ENCODE measurements at regions not wholly inside any gene's neighbourhood (a gene's known extent, or its start where the extent isn't known, plus 50 kb on each side); places are given as distances from the start of the nearest gene placed in this dataset.

- H3K4me3 ChIP-seq (ENCODE audit: low read depth, low read length) = no peak overlapping the region
- TF ChIP-seq, protein P1, sequence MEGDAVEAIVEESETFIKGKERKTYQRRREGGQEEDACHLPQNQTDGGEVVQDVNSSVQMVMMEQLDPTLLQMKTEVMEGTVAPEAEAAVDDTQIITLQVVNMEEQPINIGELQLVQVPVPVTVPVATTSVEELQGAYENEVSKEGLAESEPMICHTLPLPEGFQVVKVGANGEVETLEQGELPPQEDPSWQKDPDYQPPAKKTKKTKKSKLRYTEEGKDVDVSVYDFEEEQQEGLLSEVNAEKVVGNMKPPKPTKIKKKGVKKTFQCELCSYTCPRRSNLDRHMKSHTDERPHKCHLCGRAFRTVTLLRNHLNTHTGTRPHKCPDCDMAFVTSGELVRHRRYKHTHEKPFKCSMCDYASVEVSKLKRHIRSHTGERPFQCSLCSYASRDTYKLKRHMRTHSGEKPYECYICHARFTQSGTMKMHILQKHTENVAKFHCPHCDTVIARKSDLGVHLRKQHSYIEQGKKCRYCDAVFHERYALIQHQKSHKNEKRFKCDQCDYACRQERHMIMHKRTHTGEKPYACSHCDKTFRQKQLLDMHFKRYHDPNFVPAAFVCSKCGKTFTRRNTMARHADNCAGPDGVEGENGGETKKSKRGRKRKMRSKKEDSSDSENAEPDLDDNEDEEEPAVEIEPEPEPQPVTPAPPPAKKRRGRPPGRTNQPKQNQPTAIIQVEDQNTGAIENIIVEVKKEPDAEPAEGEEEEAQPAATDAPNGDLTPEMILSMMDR (IDR thresholded peaks at IDR 0.05; ENCODE audit: control insufficient read depth, extremely low read depth, insufficient read depth) = no peak
- DNase-seq (ENCODE audit: low read depth) = no peak
Measured at GRCh38 chr2:221680548-221680947, 108.4 kb upstream of the EPHA4 start.

DNA sequence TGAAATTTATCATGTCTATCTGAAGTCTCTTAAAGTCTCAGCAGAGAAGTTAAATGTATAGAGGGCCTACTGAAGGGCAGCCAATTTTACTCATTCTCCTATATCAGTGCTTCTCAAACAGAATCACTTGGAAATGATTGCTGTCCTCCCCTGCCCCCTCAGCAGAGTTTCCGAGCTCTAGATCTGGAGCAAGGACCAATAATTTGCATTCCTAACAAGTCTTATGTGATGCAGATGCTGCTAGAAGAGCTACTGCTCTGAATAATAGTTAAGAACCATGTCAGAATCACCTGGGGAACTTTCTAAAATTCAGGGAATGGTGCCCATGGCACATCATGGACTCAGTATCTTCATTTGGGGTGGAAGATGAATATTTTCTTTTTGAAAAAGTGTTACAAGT, 105.6 kb upstream of the EPHA4 start:
- H3K4me3 ChIP-seq (ENCODE audit: low read depth, low read length) = no peak overlapping the region
- TF ChIP-seq, protein P1 (IDR thresholded peaks at IDR 0.05; ENCODE audit: control insufficient read depth, extremely low read depth, insufficient read depth) = no peak
- no peak for DNase-seq (ENCODE audit: low read depth)

DNA sequence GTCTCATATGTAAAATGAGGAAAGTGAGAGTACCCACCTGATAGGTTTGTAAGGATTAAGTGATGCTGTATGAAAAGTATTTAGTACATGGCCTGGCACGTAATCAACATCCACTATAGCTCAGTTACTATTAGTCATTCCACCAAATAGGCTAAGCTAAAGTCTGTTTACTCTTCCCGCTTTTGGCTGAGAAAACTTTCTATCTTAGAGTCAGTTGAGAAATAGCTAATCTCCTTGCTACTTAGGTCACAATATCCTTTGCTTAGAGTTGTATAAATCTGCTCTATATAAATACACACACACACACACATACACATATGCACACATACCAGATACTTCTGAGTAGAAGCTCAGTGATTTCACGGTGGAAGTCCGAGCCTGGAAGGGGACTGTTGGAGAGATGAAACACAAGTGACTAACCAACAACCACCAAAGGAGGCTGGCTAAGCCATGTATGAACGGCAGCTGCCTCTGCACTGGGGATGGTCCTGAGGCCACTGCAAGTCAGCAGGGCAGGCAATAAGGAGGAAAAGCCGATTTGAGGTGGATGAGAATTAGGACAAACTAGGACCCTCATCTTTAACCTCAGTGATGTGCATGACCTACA, 104.6 kb upstream of the EPHA4 start:
- DNase-seq (ENCODE audit: low read depth) = no peak

GRCh38 chr2:221675201-221675908, 103.3 kb upstream of the EPHA4 start:
- no peak for DNase-seq (ENCODE audit: low read depth)
- H3K4me3 ChIP-seq (ENCODE audit: low read depth, low read length) = no peak overlapping the region
- TF ChIP-seq, protein P1 (IDR thresholded peaks at IDR 0.05; ENCODE audit: control insufficient read depth, extremely low read depth, insufficient read depth) = no peak

More for the DNA sequence above, 104.6 kb upstream of the EPHA4 start:
- TF ChIP-seq, protein P1 (IDR thresholded peaks at IDR 0.05; ENCODE audit: control insufficient read depth, extremely low read depth, insufficient read depth) = no peak
- H3K4me3 ChIP-seq (ENCODE audit: low read depth, low read length) = no peak overlapping the region

GRCh38 chr2:221674446-221674845, 102.3 kb upstream of the EPHA4 start:
- no peak for DNase-seq (ENCODE audit: low read depth)
- TF ChIP-seq, protein P1 (IDR thresholded peaks at IDR 0.05; ENCODE audit: control insufficient read depth, extremely low read depth, insufficient read depth) = no peak
- H3K4me3 ChIP-seq (ENCODE audit: low read depth, low read length) = no peak overlapping the region

GRCh38 chr2:221673248-221673647, 101.1 kb upstream of the EPHA4 start:
- no peak overlapping the region for H3K4me3 ChIP-seq (ENCODE audit: low read depth, low read length)
- TF ChIP-seq, protein P1 (IDR thresholded peaks at IDR 0.05; ENCODE audit: control insufficient read depth, extremely low read depth, insufficient read depth) = no peak
- DNase-seq (ENCODE audit: low read depth) = no peak

Measured in LNCaP clone FGC (cell line).